NCI-H2196 (cell line): ENCODE measurements at regions not wholly inside any gene's neighbourhood (a gene's known extent, or its start where the extent isn't known, plus 50 kb on each side); places are given as distances from the start of the nearest gene placed in this dataset.
A peak's percentile ranks its signal among the peaks of the same experiment; 100 is the strongest.

Source experiments
- DNase-seq: peaks from one replicate; lab custom pipeline; 2025; ENCODE audit not compliant: unreplicated experiment; lab: John Stamatoyannopoulos, UW

- no peak for DNase-seq
Observed at GRCh38 chr10:31720546-31720945, 208.1 kb downstream of the ARHGAP12 start.

- DNase-seq = no peak
Observed at GRCh38 chr10:31709476-31709875, 219.2 kb downstream of the ARHGAP12 start.

- DNase-seq = no peak
Observed at GRCh38 chr10:31709028-31709427, 219.6 kb downstream of the ARHGAP12 start.

- DNase-seq = no peak
Observed at GRCh38 chr10:31708474-31708873, 220.2 kb downstream of the ARHGAP12 start.

- DNase-seq = no peak
Observed at GRCh38 chr10:31708046-31708445, 220.6 kb downstream of the ARHGAP12 start.

- no peak for DNase-seq
Observed at GRCh38 chr10:31707093-31708039, 221.3 kb downstream of the ARHGAP12 start.

- no peak for DNase-seq
Observed at GRCh38 chr10:31706464-31707092, 222.1 kb downstream of the ARHGAP12 start.

GRCh38 chr10:31705136-31705535 is 223.5 kb downstream of the ARHGAP12 start:
- no peak for DNase-seq

- no peak for DNase-seq
Observed at GRCh38 chr10:31704195-31704594, 224.4 kb downstream of the ARHGAP12 start.

GRCh38 chr10:31702954-31703353 is 225.7 kb downstream of the ARHGAP12 start:
- DNase-seq = no peak

GRCh38 chr10:31702005-31702404 is 226.6 kb downstream of the ARHGAP12 start:
- no peak for DNase-seq

GRCh38 chr10:31701546-31701945 is 227.1 kb downstream of the ARHGAP12 start:
- no peak for DNase-seq

GRCh38 chr10:31700181-31700611 is 228.4 kb downstream of the ARHGAP12 start:
- no peak for DNase-seq

GRCh38 chr10:31698181-31698830 is 230.3 kb downstream of the ARHGAP12 start:
- no peak for DNase-seq

GRCh38 chr10:31697271-31698180 is 231.1 kb downstream of the ARHGAP12 start:
- peak; percentile 25 for DNase-seq

- no peak for DNase-seq
Observed at GRCh38 chr10:31694929-31695837, 233.4 kb downstream of the ARHGAP12 start.

GRCh38 chr10:31694126-31694685 is 234.4 kb downstream of the ARHGAP12 start:
- no peak for DNase-seq

- no peak for DNase-seq
Observed at GRCh38 chr10:31693491-31693890, 235.1 kb downstream of the ARHGAP12 start.

- no peak for DNase-seq
Observed at GRCh38 chr10:31689233-31689632, 239.4 kb downstream of the ARHGAP12 start.
